SK-N-SH (cell line): ENCODE measurements at regions not wholly inside any gene's neighbourhood (a gene's known extent, or its start where the extent isn't known, plus 50 kb on each side); places are given as distances from the start of the nearest gene placed in this dataset.

Experiments
- CTCF ChIP-seq: fragments of 200-600 bp; sonication (generic); IDR thresholded peaks from 2 replicates; pipeline ENCODE4 v1.6.1; 2017; ENCODE audit warnings: antibody characterized with exemption, mild to moderate bottlenecking, moderate library complexity
- EP300 ChIP-seq, 2 experiments: IDR thresholded peaks; 2 replicates each; pipeline versions ENCODE4 v1.4.0 to v1.6.1; 2012; ENCODE audit warnings: borderline replicate concordance in 1 of 2, low read depth in 1 of 2, low read length in 1 of 2
- FOXM1 ChIP-seq: IDR thresholded peaks from 2 replicates; pipeline ENCODE4 v1.4.0; 2012; ENCODE audit warnings: low read depth, mild to moderate bottlenecking
- IRF3 ChIP-seq: fragments of 150-350 bp; IDR thresholded peaks from 2 replicates; pipeline ENCODE4 v1.6.1; 2016; ENCODE audit warnings: mild to moderate bottlenecking, low read depth, low read length
- JUND ChIP-seq: IDR thresholded peaks from 2 replicates; pipeline ENCODE4 v1.4.0; 2012
- PBX3 ChIP-seq: IDR thresholded peaks from 2 replicates; pipeline ENCODE4; 2012
- POLR2AphosphoS5 ChIP-seq: IDR thresholded peaks from 2 replicates; pipeline ENCODE4 v1.6.1; 2012; ENCODE audit warnings: low read depth, low read length
- RCOR1 ChIP-seq: fragments of 150-350 bp; IDR thresholded peaks from 2 replicates; pipeline ENCODE4 v1.6.1; 2017; ENCODE audit warnings: antibody characterized with exemption, low read length
- REST ChIP-seq: IDR thresholded peaks from 2 replicates; pipeline ENCODE4 v1.6.1; 2012; ENCODE audit warnings: mild to moderate bottlenecking, low read depth, low read length, moderate library complexity
- SMC3 ChIP-seq: IDR thresholded peaks from 2 replicates; pipeline ENCODE4 v1.6.1; 2012; ENCODE audit warnings: low read depth, low read length, improper control_type of control experiment
- USF2 ChIP-seq: fragments of 150-350 bp; IDR thresholded peaks from 2 replicates; pipeline ENCODE4 v1.6.1; 2017; ENCODE audit warnings: antibody characterized with exemption, low read length, low read depth, borderline replicate concordance

GRCh38 chr7:15801041-15801440, 114.6 kb upstream of the MEOX2 start:
- TF ChIP-seq FOXM1, result no peak
- no peak for TF ChIP-seq SMC3
- no peak for TF ChIP-seq JUND
- no peak for TF ChIP-seq CTCF
- TF ChIP-seq RCOR1, result no peak
- TF ChIP-seq EP300 (IDR thresholded peaks at IDR 0.05; ENCODE audit: borderline replicate concordance in 1 of 2, low read depth in 1 of 2, low read length in 1 of 2), result no peak
- no peak for TF ChIP-seq POLR2AphosphoS5
- no peak for TF ChIP-seq PBX3
- no peak for TF ChIP-seq USF2
- TF ChIP-seq REST, result no peak
- TF ChIP-seq IRF3, result no peak
